GM19452 (cell line): ENCODE measurements at regions not wholly inside any gene's neighbourhood (a gene's known extent, or its start where the extent isn't known, plus 50 kb on each side); places are given as distances from the start of the nearest gene placed in this dataset.
A peak's percentile ranks its signal among the peaks of the same experiment; 100 is the strongest.

Source experiments
- ATAC-seq: cut with Tn5 transposase; IDR thresholded peaks from one replicate; pipeline ENCODE4 v1.9.1; 2021; ENCODE audit not compliant: unreplicated experiment

DNA sequence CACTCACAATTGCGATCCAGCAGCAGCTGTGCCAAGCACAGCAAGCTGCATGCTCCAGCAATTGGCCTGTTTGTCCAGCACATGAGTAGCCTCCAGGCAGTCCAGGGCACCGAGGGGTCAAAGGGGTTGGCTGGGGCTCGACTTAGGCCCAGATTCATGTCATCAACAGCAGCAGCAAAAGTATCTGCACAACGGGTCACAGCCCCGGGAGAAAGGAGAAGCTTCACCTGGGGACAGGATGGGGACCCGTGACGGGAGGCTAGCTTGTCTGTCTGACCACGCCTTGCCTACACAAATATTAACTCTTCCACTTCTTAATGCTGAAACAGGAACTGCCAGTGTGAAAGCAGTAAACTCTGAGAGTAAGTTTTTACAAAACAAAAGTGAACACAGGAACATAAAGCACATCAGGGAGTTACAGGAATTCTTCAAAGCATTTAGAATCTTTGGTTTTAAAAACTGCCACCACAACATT lies 191.2 kb downstream of the PIK3R1 start:
- peak; percentile 92 for ATAC-seq

DNA sequence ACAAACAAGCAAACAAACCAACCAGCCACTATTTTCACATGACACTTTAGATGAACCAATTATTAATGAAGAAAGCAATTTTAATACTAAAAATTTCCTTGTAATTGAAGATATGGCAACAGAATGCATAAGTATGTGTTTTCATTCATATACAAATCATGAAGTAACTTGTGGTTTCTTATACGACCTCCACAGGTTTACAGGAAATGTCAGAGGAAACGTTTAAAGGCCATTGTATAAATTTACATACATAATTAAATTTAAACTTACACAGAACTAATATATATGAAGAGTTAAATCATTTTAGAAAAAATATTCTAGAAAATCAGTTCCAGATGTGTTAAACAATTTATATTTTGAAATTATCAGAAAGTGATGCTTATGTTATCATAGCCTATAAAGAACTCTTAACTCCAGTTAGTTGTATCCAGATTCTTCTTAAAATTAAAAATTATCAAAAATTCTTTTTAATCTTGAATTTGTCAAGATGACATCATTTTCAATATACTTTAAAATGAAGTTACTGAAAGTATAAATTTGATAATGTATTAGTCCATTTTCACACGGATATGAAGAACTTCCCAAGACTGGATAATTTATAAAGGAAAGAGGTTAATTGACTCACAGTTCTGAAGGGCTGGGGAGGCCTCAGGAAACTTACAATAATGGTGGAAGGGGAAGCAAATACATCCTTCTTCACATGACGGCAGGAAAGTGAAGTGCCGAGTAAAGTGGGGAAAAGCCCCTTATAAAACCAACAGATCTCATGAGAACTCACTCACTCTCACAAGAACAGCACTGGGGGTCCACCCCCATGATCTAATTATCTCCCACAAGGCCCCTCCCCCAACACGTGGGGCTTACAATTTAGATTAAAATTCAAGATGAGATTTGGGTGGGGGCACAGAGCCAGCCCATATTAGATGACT lies 192.0 kb downstream of the PIK3R1 start:
- ATAC-seq: no peak

DNA sequence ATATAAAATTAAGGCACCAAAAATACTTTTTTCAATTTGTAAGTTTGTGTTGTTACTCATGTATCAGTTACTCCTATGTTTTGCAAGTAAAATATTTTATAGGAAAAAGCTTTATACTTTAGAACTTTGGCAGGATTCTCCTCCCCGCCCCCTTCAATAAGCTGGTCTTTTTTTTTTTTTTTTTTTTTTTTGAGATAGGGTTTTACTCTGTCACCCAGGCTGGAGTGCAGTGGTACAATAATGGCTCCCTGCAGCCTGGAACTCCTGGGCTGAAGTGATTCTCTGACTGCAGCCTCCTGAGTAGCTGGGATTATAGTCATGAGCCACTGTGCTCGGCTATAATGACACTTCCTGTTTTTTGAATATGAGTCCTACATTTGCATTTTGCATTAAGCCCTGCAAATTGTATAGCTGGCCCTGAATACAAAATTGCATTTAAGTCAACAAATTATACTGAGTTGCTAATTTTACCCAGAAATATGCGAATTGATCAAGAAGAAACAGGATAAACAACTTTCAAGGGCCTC lies 192.9 kb downstream of the PIK3R1 start:
- ATAC-seq: no peak

DNA sequence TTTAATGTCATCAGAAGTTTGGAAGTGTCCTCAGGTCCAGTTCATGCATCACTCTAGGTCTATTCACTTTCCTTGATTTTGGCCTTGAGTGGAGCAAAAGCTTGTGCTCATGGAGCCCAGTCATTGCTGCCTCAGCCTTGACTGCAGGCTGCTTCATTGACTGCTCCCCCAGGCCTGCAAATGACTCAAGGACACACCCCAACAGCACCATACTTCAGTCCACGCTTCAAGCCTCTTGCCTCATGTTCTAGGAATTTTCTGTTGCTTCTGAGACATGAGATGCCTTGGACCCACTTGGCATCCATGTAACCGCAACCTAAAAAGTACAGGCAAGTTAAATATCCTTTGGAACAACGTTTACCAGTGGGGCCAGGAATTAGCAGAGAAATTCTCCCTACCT lies 193.7 kb downstream of the PIK3R1 start:
- ATAC-seq: no peak

DNA sequence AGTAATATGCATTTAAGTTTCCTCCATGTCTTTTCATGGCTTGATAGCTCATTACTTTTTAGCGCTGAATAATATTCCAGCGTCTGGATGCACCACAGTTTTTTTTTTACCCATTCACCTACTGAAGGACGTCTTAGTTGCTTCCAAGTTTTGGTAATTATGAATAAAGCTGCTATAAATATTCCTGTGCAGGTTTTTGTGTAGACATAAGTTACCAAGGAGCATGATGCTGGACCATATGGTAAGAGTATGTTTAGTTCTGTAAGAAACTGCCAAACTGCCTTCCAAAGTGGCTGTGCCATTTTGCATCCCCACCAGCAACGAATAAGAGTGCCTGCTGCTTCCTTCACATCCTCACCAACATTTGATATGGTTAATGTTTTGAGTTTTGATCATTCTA lies 195.6 kb downstream of the PIK3R1 start:
- no peak for ATAC-seq

DNA sequence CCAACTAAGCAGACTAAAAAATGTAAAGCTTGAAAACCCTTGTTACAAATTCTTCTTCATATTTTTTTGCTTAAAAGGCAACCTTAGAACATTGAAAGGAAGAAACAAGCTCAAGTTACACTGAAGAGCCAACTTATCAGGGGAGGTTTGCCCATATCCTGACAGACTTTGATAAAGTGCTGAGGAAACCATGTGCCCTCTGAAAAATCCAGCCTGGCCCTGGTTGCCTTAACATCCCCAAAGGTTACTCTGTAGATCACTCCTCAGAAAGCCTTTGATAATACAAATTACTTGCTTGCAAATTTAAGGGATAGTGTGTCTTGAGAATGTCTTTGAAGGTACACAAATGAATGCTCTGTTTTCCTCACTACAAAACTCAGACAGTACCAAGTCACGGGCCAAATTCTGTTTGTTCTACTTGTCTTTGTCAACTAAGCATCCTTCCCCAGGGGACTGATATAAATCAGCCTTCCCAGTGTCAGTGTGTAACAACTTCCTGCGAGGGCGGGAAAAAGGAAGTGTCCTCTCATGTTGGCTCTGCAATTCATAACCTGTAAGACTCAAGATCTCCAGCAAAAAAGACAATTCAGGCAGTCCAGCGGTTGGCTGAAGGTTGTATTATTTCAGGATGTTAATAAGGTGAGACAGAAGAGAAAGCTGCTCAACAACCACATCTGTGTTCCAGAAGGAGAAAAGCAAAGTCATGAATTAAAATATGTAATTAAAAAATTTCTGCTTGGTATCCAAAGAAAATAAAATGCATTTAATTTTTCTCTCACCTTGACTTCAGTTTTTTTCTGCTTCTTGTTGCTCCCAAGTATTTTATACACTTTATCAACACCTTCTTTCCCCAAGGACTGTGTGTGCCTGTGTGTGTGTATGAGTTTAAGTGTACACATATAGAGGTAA lies 199.9 kb downstream of the PIK3R1 start:
- no peak for ATAC-seq

DNA sequence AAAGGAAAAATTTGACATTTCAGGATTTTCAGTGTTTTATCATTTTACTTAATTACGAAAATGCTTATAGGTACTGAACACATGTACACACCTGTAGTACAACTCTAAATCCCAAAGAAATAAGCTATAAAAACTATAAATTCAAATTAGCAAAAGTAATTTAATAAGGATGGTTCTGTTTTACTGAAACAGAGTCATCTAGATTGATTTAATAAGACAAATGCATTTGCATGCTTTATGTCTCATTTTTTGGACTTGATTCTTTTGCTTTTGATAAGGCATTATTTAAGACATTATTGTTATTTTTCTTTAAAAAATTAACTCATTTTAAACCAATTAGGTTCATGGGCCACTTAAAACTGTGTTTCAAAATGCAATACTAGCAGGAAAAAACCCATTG lies 201.2 kb downstream of the PIK3R1 start:
- no peak for ATAC-seq

DNA sequence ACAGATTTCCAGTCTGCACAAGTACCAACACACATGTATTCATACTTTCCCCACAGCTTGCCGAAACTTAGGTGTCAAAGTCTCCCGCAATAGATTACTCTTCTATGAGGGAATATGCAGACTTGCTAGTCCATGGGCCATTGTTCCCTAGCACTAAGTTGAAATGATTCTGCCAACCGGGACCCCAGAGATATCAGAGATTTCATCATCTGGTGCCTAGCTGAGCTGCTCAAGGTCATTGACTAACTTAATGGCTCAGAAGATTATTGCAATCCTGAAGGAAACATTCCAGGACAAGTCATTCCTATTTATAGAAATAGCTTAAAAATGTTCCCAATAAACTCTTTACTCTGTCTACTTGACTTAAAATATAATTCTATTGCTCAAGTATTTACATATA lies 202.6 kb downstream of the PIK3R1 start:
- no peak for ATAC-seq

DNA sequence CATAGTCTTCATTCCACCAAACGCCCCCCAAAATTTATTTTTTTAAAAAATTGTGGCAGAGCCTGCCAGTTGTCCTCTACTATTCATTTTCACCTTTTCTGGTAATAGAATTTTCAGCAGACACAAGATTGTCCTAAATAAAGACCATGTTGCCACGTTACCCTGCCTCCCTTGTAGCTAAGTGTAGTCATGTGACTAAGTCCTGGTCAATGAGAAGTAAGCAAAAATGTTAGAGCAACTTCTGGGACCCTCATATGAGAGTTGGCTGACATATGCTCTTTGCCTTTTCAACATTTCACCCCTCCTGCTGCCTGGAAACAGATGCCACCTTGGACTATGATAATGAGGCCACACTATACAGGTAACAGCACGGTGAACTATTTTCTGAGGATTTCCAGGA lies 203.1 kb downstream of the PIK3R1 start:
- no peak for ATAC-seq

DNA sequence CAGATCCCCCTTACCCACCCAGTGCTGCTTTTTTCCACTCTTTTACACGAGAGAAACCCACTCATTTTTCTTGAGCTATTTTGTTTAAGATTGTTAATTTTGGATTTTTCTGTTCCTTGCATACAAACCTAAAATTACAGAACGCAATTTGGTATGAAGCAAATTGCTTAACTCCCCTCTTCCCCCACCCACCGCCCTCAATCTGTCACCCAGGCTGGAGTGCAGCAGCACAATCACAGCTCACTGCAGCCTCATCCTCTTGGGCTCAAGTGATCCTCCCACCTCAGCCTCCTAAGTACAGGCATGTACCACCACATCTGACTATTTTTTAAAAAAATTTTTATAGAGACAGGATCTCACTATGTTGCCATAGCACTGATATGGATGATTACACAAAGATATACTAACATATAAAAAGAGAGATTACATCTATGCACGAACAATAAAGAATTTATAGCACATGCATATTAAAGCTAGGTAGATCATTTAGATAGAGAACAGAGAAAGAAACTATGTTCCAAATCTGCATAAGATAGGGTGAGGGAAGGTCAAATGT lies 203.6 kb downstream of the PIK3R1 start:
- no peak for ATAC-seq

DNA sequence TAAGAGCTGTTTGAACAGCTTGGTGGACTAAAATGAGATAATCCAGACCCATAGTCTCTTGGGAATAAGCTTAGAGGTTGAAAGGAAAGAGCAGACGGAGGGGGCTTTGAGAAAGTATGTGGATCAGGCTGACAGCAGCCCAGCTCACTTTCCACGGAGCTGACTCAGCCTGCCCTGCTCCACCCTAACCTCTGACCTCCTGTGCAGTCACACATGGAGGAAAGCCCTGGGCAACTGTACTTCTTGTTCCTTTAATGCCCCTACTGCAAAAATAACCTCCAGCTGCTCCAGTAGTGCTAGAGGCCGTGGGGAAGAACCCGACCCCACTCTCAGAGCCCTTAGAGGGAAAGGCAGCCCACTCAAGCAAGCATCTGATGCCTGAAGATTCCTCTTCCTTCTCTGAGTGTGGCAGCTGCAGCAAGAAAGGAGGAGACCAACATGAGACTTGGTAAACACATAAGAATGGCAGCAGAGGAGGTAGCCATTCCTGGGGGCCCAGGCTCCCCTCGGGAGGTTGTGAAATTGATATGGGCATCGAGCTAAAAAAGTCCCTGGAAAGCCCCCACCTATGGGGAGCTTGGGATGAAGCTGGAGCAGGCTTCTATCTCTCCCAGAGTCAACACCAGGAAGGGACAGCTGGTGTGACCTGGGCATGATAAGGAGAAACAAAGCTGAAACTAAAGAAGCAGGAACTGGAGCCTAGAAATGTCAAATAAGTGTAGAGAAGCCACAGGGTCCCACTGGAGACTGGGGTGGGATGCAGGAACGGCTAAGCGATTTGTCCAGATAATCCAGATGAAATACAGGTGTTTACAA lies 204.3 kb downstream of the PIK3R1 start:
- ATAC-seq: no peak

DNA sequence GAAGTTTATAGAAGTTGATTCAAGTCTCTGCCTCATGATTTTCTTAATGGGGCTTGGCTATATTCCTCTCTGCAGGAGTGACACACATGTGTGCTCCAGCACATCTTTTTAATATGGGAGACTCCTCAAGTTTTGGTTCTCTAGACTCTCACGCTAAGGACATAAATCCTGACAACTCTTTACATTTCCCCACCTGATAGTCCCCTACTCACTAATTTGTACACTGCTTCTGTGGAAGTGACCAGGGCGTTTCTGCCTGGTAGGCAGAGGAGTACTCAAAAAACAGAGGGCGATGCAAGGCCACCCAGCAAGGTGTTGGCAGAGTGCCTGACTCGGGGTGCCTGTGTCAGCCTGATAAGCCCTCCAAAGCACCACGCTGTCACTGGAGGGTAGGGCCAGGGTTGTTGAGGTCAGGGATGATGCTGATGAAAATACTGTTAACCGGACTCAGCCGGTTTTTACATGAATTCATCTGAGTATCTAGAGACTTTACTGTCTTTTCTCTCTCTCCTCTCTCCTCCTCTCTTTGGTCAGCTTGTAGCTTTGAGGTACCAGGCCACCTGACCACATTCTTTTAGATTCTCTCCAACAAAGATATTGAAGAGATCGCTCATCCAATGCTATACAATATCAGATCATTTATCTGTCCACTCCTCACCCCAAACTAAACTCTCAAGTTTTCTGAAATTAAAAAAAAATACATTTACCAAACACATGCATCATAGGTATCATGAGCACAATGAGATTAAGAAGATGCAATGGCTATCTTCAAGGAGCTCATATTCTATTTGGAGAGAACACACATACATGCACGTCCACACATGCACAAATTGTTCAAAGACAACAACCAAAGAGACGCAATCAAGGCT lies 205.2 kb downstream of the PIK3R1 start:
- no peak for ATAC-seq

DNA sequence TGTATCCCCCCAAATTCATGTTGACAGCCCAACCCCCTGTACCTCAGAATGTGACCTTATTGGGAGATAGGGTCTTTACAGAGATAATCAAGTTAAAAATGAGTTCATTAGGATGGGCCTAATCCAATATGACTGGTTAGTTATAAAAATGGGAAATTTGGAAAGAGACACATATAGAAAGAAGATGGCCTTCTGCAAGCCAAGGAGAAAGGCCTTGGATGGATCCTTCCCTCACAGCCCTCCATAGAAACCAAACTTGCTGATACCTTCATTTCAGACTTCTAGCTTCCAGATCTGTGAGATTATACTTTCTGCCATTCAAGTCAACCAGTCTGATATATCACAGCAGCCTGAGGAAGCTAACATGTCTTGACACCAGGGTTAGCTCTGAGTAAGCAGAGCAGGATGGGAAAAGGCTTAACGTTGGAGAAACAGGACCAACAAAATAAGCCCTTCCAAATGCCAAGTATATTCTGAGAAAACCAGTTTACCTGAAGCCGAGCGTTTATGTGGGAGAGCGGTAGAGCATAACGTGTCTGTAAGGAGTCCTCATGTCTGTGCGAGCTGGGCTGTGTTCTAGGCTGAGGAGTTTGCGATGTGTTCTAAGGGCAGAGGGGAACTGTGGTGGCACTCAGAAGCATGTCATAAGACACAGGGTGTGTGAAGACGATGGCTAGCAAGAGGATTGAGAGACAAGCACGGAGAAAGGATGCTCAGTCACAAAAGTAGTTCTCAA lies 206.1 kb downstream of the PIK3R1 start:
- no peak for ATAC-seq

DNA sequence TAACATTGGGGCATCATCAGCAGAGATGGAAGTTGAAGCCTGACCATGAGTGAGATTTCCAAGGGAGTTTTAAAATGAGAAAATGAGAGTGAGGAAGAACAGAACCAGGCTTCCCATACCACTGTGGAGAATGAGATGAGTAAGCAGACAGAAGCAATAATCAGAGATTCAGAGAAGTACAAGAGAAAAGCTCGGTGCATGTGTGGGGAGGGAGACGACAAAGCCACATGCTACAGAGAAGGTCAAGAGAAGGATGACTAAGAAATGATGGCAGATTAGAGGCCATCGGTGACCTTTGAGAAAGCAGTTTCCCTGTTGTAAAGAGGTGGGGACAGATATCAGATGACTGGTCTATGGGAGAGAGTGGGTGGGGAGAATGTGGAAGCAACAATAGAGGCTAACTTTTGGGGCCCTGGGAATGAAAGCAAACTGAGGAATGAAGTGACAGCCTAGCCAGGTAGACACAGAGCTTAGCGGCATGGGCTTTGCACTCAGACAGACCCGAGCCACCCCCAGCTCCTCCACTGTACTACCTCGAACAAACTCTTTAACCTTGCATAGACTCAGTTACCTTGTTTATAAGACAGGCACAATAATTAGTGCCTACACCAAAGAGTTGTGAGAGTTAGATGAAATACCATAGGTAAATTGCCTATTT lies 207.7 kb downstream of the PIK3R1 start:
- ATAC-seq: no peak

DNA sequence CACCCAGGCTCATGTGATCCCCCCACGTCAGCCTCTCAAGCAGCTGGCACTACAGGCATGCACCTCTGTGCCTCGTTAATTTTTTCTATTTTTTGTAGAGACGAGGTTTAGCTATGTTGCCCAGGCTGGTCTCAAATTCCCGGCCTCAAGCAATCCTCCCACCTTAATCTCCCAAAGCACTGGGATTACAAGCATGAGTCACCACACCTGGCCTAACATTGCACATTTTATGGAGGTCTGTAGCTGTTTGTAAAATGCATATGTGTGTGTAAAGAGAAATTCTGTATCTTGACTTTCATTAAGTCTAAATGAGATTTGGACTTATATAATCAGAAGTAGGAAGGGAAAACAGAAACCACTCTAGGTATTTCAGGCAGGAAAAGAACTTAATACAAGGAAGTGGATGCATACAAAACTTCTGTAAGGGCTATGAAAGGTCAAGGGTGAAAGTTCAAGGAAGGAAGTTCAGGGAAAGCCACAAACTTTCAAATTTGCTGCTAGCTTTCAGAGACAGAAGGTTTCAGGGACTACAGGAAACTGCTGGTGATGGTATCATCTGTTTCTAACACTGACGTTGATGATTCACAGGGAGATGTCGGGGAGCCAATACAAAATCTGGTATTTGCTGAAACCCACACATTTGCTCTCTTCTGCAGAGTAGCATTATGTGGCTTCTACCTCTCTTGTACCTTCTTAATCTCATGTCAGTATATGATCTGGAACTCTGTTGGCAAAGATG lies 209.4 kb downstream of the PIK3R1 start:
- ATAC-seq: peak; percentile 91

DNA sequence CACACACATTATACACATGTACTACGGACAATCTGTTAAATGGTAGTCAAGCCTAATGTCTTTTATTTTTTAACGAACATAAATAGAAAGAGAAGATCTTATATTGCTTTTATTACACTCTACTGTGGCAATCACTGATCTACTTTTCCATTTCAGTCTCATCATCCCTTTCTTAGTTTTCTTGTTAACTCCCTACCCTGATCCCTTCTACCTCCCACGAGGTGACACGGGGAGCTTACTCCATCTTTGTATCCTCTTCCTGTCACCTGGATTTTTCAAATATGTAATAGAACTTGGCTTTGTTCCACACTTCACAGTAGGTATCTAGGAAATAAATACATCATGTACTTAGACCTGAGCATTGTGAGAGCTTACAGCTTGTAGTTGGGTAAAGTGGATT lies 211.0 kb downstream of the PIK3R1 start:
- no peak for ATAC-seq

DNA sequence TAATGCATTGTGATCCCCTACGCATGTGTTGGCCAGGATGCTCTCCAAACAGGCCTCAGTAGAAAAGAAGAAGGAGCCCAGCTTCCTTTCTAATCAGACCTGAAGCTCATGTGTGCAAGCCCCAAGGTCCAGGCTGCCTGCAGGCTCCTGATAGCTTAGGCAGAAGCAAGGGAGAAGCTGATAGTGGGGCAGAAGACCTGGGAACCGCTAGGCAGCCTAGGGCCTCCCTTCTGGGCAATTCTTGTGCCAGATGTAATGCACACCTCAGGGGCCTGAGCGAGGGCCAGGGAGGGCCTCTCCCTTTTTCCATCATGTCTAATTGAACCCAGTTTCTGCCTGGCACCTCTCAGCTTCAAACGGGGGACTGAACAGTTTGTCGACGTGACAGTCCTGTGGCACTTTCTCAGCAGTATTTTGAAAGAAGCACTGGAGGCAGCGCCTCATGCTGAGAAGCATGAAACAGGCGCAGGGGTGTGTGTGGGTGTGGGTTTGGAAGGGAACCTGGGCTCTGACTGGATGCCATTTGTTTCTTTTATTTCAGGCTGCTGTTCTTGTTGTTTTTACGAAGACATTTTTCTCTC lies 212.8 kb downstream of the PIK3R1 start:
- no peak for ATAC-seq
